Astrocyte of the cerebellum (primary cell): ENCODE measurements at regions not wholly inside any gene's neighbourhood (a gene's known extent, or its start where the extent isn't known, plus 50 kb on each side); places are given as distances from the start of the nearest gene placed in this dataset.

Experiments used
- DNase-seq: peaks from one replicate; pipeline ENCODE4 v3.0.0-alpha.2; 2011; ENCODE audit warnings: low read depth
- H3K4me3 ChIP-seq: 2 replicates; pipeline ENCODE4 v1.5.1; 2011; ENCODE audit warnings: mild to moderate bottlenecking, low read depth, low read length, moderate library complexity
- in situ Hi-C: cut with HindIII; loops from 2 replicates; pipeline ENCODE4 v1.10.0; 2017; ENCODE audit warnings: low sequenced_read_pairs
- TF ChIP-seq, protein P1 (sequence below): IDR thresholded peaks from 2 replicates; pipeline ENCODE4 v1.5.1; 2012; ENCODE audit warnings: low read length, low read depth, moderate library complexity, mild to moderate bottlenecking; ENCODE audit errors: missing control alignments

DNA sequence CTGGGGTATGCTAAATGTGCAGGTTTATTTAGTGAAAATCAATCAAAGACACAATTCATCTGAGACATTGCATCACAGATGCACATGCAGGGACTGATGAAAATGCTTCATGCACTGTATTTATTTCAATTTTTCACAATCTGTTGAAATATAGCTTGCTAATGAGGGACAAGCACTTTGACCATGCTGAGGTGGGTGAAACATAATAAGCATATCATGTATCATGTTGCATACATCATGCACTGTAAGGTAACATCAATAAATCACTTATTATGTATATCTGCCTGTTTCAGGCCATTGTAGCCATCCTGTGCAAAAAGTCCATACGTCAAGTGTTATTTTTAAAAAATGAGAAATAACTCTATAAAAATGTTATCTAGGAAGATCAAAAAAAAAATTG is 426.9 kb upstream of the PCDH15 start:
- DNase-seq = no peak
- in situ Hi-C loops = no loop called here
- TF ChIP-seq, protein P1, sequence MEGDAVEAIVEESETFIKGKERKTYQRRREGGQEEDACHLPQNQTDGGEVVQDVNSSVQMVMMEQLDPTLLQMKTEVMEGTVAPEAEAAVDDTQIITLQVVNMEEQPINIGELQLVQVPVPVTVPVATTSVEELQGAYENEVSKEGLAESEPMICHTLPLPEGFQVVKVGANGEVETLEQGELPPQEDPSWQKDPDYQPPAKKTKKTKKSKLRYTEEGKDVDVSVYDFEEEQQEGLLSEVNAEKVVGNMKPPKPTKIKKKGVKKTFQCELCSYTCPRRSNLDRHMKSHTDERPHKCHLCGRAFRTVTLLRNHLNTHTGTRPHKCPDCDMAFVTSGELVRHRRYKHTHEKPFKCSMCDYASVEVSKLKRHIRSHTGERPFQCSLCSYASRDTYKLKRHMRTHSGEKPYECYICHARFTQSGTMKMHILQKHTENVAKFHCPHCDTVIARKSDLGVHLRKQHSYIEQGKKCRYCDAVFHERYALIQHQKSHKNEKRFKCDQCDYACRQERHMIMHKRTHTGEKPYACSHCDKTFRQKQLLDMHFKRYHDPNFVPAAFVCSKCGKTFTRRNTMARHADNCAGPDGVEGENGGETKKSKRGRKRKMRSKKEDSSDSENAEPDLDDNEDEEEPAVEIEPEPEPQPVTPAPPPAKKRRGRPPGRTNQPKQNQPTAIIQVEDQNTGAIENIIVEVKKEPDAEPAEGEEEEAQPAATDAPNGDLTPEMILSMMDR = no peak
- H3K4me3 ChIP-seq = no peak overlapping the region

DNA sequence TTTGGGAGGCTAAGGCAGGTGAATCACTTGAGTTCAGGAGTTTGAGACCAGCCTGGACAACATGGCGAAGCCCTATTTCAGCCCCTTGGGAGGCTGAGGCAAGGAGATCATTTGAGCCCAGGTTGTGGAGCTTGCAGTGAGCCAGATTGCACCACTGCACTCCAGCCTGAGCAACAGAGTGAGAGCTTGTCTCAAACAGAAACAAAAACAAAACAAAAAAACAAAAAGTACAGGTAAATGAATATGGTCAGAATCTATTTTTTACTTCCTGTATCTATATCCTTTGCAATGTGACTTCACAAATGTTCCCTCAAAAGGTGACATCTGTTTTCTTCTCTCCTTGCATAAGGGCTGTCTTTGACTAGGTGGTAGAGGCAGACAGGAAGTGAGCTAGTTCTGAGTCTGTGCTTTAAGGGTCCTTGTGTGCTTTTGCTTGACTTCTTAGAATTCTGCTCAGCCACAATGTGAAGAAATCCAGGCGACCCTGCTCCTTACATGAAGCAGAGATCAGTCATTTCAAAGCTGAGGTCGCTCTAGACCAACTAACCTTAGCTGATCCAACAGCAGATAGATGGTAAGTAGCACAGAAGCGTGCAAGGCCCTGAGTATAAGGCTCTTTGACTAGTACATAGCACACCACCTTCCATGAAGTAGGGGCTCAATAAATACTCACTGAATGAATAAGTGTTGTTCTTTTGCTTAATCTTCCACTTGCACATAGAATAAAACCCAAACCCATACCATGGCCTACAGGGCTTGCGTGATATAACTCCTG is 423.2 kb upstream of the PCDH15 start:
- TF ChIP-seq, protein P1 = no peak
- no peak overlapping the region for H3K4me3 ChIP-seq
- DNase-seq = no peak
- in situ Hi-C loops = no loop called here

DNA sequence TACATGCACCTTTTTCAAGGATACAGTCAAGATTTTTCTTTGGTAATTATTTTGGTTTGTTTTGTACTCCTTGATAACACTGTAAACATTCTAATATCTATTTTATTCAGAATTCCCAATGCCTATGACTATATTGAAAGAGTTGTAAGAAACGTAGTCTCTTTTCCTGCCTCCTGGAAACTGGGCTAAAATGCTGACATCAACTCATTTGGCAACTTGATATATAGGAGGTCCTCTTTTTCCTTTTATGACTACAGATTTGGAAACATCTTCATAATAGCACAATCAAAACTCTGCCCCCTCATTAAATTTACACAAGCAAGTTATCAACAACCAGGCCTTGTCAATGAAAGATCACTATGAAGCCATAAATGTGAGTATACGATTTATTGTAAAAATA is 422.3 kb upstream of the PCDH15 start:
- H3K4me3 ChIP-seq = no peak overlapping the region
- TF ChIP-seq, protein P1 = no peak
- no peak for DNase-seq
- in situ Hi-C loops = no loop called here

DNA sequence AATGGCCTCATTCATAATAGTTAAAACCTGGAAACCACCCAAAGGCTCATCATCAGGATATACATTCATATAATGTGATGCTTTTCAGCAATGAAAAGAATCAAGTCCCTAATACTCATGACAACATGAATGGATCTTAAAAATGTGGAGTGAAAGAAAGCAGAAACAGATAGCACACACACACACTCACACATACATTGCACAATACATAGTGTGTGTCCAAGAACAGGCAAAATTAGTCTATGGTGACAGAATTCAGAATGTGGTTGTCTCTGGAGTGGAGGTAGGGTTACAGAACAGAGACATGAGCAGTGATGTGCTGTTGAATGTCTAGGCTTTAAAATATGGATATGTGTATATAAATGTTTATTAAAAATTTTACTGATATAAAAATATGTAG is 419.9 kb upstream of the PCDH15 start:
- in situ Hi-C loops = no loop called here
- DNase-seq = no peak
- H3K4me3 ChIP-seq = no peak overlapping the region
- TF ChIP-seq, protein P1 = no peak

DNA sequence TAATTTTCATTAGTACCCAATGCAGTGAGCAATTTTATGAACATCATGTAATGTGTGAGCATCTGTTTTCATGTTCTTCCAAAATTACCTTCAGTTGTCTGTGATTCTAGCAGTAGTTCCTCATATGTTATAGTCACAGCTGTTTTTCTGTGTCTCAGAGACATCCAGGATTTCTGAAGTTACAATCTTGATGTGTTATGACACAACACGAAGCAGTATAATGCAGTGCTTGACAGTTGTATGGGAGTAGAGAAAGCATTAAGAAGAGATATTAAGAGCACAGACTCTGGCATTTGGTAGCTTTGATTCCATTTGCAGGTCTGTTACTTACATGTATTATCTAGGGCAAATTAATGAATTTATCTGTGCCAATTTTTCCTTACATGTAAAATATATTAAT is 414.7 kb upstream of the PCDH15 start:
- TF ChIP-seq, protein P1 = no peak
- DNase-seq = no peak
- in situ Hi-C loops = no loop called here
- H3K4me3 ChIP-seq = no peak overlapping the region

DNA sequence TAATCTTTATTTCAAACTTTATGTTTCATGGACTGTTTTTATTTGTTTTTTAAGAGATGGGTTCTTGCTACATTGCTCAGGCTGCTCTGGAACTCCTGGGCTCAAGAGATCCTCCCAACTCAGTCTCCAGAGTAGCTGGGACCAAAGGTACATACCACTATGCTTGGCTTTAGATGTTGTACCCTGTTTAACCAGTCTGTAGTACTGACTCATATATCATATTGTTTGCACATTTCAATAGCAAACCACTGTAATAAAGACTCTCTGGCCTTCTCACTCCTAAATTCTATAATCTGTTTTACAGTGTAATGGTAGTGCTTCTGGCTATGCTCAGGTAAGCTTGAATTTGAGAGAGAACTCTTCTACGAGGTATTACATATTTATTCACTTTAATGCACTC is 413.6 kb upstream of the PCDH15 start:
- TF ChIP-seq, protein P1 = no peak
- in situ Hi-C loops = no loop called here
- DNase-seq = no peak
- no peak overlapping the region for H3K4me3 ChIP-seq
